PC-3 (cell line): ENCODE measurements at regions not wholly inside any gene's neighbourhood (a gene's known extent, or its start where the extent isn't known, plus 50 kb on each side); places are given as distances from the start of the nearest gene placed in this dataset.

Experiments
- EZH2 ChIP-seq: fragments of 300-600 bp; sonication (generic); IDR thresholded peaks from one replicate; pipeline ENCODE4 v1.6.1; 2017; ENCODE audit warnings: antibody characterized with exemption, mild to moderate bottlenecking, low read length; ENCODE audit not compliant: unreplicated experiment
- TF ChIP-seq, protein P1 (sequence below): fragments of 300-600 bp; sonication (generic); conservative IDR thresholded peaks from 2 replicates; pipeline ENCODE4 v1.5.1; 2017; ENCODE audit warnings: antibody characterized with exemption, low read depth, mild to moderate bottlenecking, low read length

GRCh38 chr17:14840616-14841231, 424.4 kb downstream of the PMP22 start:
- TF ChIP-seq, protein P1, sequence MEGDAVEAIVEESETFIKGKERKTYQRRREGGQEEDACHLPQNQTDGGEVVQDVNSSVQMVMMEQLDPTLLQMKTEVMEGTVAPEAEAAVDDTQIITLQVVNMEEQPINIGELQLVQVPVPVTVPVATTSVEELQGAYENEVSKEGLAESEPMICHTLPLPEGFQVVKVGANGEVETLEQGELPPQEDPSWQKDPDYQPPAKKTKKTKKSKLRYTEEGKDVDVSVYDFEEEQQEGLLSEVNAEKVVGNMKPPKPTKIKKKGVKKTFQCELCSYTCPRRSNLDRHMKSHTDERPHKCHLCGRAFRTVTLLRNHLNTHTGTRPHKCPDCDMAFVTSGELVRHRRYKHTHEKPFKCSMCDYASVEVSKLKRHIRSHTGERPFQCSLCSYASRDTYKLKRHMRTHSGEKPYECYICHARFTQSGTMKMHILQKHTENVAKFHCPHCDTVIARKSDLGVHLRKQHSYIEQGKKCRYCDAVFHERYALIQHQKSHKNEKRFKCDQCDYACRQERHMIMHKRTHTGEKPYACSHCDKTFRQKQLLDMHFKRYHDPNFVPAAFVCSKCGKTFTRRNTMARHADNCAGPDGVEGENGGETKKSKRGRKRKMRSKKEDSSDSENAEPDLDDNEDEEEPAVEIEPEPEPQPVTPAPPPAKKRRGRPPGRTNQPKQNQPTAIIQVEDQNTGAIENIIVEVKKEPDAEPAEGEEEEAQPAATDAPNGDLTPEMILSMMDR, result no peak
- TF ChIP-seq EZH2, result no peak
